ENCODE measurements at regions not wholly inside any gene's neighbourhood (a gene's known extent, or its start where the extent isn't known, plus 50 kb on each side); places are given as distances from the start of the nearest gene placed in this dataset.

DNA sequence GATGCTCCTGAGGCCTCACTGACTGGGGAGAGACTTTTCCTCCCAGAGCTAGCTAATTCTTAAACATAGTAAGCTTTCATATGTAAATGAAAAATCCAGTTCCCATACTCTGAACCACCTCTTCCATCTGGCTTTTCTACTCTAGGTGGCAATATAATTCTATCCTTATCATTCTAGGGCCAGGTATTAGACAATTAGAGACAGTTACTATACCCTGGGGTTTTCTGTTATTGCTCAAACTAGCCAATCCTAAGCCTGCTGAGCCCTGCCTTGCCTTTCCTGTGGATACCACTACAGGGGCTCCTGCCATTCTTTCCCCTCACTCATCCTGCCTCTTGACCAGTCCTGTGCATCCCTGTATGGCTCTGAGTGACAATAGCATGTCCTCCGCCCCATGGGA lies 552.0 kb downstream of the STIM2 start:
- intact Hi-C loops (cut with DNase I), result no loop called here
- DNase-seq (no peak), FAIRE-seq (no peak)
- Histone ChIP-seq H3K27ac (ENCODE audit: low read depth in 2 of 2, low read length in 2 of 2) (no peak overlapping the region), H3K27me3 (ENCODE audit: control insufficient read depth, insufficient read depth, low read length) (no peaks in the 10 kb centered on the region), H3K9ac (ENCODE audit: low read length in 3 of 3) (no peak overlapping the region), H3K9me3 (ENCODE audit: control insufficient read depth in 2 of 3, insufficient read depth in 1 of 3, low read length in 3 of 3) (no peaks in the 10 kb centered on the region), H3K36me3 (ENCODE audit: control insufficient read depth in 2 of 3, insufficient read depth in 3 of 3, low read length in 3 of 3) (no peaks in the 10 kb centered on the region), H3K4me1 (ENCODE audit: control insufficient read depth in 2 of 3, insufficient read depth in 2 of 3, low read depth in 1 of 3, low read length in 3 of 3) (no peaks in the 10 kb centered on the region), H3K4me3 (ENCODE audit: low read length in 3 of 3) (no peak overlapping the region)
- TF ChIP-seq, protein P1, sequence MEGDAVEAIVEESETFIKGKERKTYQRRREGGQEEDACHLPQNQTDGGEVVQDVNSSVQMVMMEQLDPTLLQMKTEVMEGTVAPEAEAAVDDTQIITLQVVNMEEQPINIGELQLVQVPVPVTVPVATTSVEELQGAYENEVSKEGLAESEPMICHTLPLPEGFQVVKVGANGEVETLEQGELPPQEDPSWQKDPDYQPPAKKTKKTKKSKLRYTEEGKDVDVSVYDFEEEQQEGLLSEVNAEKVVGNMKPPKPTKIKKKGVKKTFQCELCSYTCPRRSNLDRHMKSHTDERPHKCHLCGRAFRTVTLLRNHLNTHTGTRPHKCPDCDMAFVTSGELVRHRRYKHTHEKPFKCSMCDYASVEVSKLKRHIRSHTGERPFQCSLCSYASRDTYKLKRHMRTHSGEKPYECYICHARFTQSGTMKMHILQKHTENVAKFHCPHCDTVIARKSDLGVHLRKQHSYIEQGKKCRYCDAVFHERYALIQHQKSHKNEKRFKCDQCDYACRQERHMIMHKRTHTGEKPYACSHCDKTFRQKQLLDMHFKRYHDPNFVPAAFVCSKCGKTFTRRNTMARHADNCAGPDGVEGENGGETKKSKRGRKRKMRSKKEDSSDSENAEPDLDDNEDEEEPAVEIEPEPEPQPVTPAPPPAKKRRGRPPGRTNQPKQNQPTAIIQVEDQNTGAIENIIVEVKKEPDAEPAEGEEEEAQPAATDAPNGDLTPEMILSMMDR (IDR thresholded peaks at IDR 0.05; ENCODE audit: borderline replicate concordance, extremely low read depth, insufficient read depth), result no peak

DNA sequence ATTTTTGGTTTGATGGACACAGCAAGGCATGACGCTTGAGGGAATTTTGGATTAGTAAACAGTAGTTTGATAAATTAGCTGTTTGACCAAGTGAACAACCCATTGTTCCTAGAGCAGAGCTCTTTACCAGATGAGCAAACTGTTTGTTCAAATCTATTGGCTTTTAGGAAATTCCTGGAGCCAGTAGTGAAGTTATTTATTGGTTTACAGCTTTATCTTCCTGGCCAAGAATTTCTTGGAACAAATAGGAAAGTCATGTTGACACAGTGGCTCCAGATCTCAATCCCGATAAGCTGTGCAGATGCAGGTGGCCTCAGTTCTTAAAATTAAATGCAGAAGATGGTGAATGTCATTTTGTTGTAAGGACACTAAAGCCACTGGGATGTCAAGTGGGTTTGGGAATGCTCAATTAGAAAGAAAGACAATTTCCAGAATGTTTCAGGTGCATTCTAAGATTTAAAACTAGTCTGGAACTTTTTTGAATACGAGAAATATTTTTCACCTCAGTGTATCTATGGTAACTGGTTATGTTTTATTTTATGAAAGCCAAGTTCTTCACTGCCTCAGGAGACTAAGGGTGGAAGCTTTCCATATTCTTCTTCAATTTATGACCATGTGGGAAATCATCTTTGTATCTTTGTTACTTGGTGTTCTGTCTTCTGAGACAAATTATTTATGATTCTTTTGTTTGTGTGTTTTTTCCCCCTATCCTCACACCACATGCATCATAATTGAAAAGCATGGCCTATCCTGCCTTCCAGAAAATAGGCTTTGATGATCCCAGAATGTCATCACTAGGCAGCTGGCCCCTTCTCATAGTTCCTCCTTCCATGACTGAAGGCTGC lies 554.5 kb downstream of the STIM2 start:
- Histone ChIP-seq H3K9ac (ENCODE audit: low read length in 3 of 3) (no peak overlapping the region), H3K27me3 (ENCODE audit: control insufficient read depth, insufficient read depth, low read length) (no peaks in the 10 kb centered on the region), H3K36me3 (ENCODE audit: control insufficient read depth in 2 of 3, insufficient read depth in 3 of 3, low read length in 3 of 3) (no peaks in the 10 kb centered on the region), H3K9me3 (ENCODE audit: control insufficient read depth in 2 of 3, insufficient read depth in 1 of 3, low read length in 3 of 3) (peaks cover 0 to 4% (median 0%) of the 10 kb centered on the region in 3 donors), H3K27ac (ENCODE audit: low read depth in 2 of 2, low read length in 2 of 2) (no peak overlapping the region), H3K4me1 (ENCODE audit: control insufficient read depth in 2 of 3, insufficient read depth in 2 of 3, low read depth in 1 of 3, low read length in 3 of 3) (no peaks in the 10 kb centered on the region), H3K4me3 (ENCODE audit: low read length in 3 of 3) (no peak overlapping the region)
- TF ChIP-seq, protein P1 (IDR thresholded peaks at IDR 0.05; ENCODE audit: borderline replicate concordance, extremely low read depth, insufficient read depth), result no peak
- intact Hi-C loops (cut with DNase I), result no loop called here
- DNase-seq, result peak in 2 of 5 donors; percentile 19 to 58
- no peak for FAIRE-seq

- H3K9ac ChIP-seq (ENCODE audit: low read length in 3 of 3), result no peak overlapping the region
- H3K9me3 ChIP-seq (ENCODE audit: control insufficient read depth in 2 of 3, insufficient read depth in 1 of 3, low read length in 3 of 3), result no peaks in the 10 kb centered on the region
- no peak for DNase-seq
- no peak for FAIRE-seq
- no peak overlapping the region for H3K4me3 ChIP-seq (ENCODE audit: low read length in 3 of 3)
- TF ChIP-seq, protein P1 (IDR thresholded peaks at IDR 0.05; ENCODE audit: borderline replicate concordance, extremely low read depth, insufficient read depth), result no peak
- H3K4me1 ChIP-seq (ENCODE audit: control insufficient read depth in 2 of 3, insufficient read depth in 2 of 3, low read depth in 1 of 3, low read length in 3 of 3), result no peaks in the 10 kb centered on the region
- intact Hi-C loops (cut with DNase I), result no loop called here
- no peaks in the 10 kb centered on the region for H3K27me3 ChIP-seq (ENCODE audit: control insufficient read depth, insufficient read depth, low read length)
- H3K27ac ChIP-seq (ENCODE audit: low read depth in 2 of 2, low read length in 2 of 2), result no peak overlapping the region
- H3K36me3 ChIP-seq (ENCODE audit: control insufficient read depth in 2 of 3, insufficient read depth in 3 of 3, low read length in 3 of 3), result no peaks in the 10 kb centered on the region
Observed at GRCh38 chr4:27428661-27429060, 568.0 kb downstream of the STIM2 start.
